ENCODE measurements at regions not wholly inside any gene's neighbourhood (a gene's known extent, or its start where the extent isn't known, plus 50 kb on each side); places are given as distances from the start of the nearest gene placed in this dataset.
"Not testable (repeated sequence)": the region's sequence is repeated elsewhere in the genome, so short reads cannot be mapped to it uniquely, and the experiment has no call there.

DNA sequence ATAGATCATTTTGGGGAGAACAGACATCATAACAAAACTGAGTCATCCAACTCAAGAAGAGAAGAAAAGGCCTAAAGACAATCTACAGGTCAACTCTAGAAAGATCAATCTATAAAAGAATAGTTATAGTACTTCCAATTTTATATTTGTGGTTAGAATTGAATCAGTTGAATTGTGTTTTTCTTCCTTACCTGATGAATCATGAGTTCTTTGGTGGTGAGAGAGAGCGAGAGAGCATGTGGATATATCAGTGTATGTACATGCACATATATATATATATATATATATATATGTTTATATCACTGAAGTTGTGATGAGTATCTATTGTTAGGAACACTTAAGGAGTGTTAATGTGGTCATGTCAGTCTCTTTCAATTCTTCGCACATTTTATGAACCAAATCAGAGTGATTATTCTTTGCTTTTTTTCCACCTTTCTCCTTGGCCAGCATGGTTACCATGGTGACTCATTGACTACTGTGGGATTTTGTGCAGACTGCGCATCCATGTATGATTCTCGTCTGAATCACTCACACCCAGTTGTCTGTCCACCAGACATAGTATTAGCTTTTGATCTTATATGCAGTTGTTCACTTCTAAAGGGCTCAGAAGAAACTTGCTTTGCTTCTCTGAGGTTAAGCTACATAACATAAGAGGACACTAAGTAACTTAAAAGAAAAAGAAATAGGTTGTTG, 90.4 kb upstream of the RAB40AL start:
- no peaks in the 10 kb centered on the region for H3K36me3 ChIP-seq
- DNase-seq (ENCODE audit: low read depth in 1 of 2, low spot score in 1 of 2): no peak
- H3K27me3 ChIP-seq: no peaks in the 10 kb centered on the region
- H3K9me3 ChIP-seq (ENCODE audit: low read depth): no peaks in the 10 kb centered on the region
- H3K4me3 ChIP-seq: no peak overlapping the region
- H3K4me1 ChIP-seq (ENCODE audit: low read depth): no peaks in the 10 kb centered on the region
- TF ChIP-seq, protein P1, sequence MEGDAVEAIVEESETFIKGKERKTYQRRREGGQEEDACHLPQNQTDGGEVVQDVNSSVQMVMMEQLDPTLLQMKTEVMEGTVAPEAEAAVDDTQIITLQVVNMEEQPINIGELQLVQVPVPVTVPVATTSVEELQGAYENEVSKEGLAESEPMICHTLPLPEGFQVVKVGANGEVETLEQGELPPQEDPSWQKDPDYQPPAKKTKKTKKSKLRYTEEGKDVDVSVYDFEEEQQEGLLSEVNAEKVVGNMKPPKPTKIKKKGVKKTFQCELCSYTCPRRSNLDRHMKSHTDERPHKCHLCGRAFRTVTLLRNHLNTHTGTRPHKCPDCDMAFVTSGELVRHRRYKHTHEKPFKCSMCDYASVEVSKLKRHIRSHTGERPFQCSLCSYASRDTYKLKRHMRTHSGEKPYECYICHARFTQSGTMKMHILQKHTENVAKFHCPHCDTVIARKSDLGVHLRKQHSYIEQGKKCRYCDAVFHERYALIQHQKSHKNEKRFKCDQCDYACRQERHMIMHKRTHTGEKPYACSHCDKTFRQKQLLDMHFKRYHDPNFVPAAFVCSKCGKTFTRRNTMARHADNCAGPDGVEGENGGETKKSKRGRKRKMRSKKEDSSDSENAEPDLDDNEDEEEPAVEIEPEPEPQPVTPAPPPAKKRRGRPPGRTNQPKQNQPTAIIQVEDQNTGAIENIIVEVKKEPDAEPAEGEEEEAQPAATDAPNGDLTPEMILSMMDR (IDR thresholded peaks at IDR 0.05; ENCODE audit: low read depth, low read length): no peak
- H3K27ac ChIP-seq: no peak overlapping the region

GRCh38 chrX:102847362-102847761, 89.7 kb upstream of the RAB40AL start:
- Histone ChIP-seq H3K9me3 (ENCODE audit: low read depth) (no peaks in the 10 kb centered on the region), H3K27ac (no peak overlapping the region), H3K27me3 (no peaks in the 10 kb centered on the region), H3K4me1 (ENCODE audit: low read depth) (no peaks in the 10 kb centered on the region), H3K4me3 (no peak overlapping the region), H3K36me3 (no peaks in the 10 kb centered on the region)
- no peak for DNase-seq (ENCODE audit: low read depth in 1 of 2, low spot score in 1 of 2)
- TF ChIP-seq, protein P1 (IDR thresholded peaks at IDR 0.05; ENCODE audit: low read depth, low read length): no peak

DNA sequence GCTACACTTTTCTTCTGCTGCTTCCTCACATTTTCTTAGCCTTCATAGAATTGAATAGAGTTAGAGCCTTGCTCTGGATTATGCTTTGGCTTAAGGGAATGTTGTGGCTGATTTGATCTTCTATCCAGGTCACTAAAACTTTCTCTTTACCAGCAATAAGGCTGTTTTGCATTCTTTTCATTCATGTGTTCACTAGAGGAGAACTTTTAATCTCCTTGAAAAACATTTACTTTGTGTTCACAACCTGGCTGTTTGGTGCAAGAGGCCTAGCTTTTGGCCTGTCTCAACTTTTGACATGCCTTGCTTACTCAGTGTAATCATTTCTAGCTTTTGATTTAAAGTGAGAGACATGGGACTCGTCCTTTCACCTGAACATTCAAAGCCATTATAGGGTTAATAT, 87.7 kb upstream of the RAB40AL start:
- no peaks in the 10 kb centered on the region for H3K36me3 ChIP-seq
- no peak for DNase-seq (ENCODE audit: low read depth in 1 of 2, low spot score in 1 of 2)
- no peaks in the 10 kb centered on the region for H3K9me3 ChIP-seq (ENCODE audit: low read depth)
- H3K27me3 ChIP-seq: no peaks in the 10 kb centered on the region
- no peak overlapping the region for H3K27ac ChIP-seq
- TF ChIP-seq, protein P1 (IDR thresholded peaks at IDR 0.05; ENCODE audit: low read depth, low read length): no peak
- no peaks in the 10 kb centered on the region for H3K4me1 ChIP-seq (ENCODE audit: low read depth)
- no peak overlapping the region for H3K4me3 ChIP-seq

DNA sequence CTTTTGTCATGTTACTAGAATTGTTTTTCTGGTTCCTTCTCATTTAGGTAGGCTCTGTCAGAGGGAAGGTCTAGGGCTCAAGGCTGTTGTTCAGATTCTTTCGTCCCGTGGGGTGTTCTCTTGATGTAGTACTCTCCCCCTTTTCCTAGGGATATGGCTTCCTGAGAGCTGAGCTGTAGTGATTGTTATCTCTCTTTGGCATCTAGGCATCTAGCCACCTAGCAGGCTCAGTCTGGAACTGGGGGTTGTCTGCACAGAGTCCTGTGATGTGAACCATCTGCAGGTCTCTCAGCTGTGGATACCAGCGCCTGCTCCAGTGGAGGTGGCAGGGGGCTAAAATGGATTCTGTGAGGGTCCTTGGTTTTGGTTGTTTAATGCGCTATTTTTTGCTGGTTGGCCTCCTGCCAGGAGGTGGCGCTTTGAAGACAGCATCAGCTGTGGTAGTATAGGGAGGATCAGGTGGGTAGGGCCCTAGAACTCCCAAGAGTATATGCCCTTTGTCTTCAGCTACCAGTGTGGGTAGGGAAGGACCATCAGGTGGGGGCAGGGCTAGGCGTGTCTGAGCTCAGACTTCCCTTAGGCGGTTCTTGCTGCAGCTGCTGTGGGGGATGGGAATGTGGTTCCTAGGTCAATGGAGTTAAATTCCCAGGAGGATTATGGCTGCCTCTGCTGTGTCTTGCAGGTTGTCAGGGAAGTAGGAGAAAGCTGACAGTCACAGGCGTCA, 78.1 kb upstream of the RAB40AL start:
- H3K27me3 ChIP-seq; H3K27ac ChIP-seq; H3K4me3 ChIP-seq; H3K36me3 ChIP-seq; H3K4me1 ChIP-seq (ENCODE audit: low read depth); DNase-seq (ENCODE audit: low read depth in 1 of 2, low spot score in 1 of 2); H3K9me3 ChIP-seq (ENCODE audit: low read depth): not testable (repeated sequence)

DNA sequence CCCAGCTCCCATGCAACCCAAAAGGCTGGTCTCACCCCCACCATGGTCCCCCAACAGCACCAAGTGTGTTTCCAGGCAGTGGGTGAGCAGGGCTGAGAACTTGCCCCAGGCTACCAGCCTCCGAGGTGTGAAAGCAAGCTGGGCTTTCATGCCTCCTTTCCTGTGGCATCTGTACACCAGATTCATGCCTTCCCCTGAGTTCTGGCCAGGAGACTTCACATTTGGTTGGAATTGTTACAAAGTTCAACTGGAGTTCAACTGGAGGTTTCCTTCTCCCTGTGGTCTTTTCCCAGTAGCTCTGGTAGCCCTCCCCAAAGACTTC, 77.6 kb upstream of the RAB40AL start:
- Histone ChIP-seq H3K9me3 (ENCODE audit: low read depth) (peaks cover 3% of the 10 kb centered on the region), H3K27me3 (no peaks in the 10 kb centered on the region), H3K4me1 (ENCODE audit: low read depth) (no peaks in the 10 kb centered on the region), H3K36me3 (no peaks in the 10 kb centered on the region), H3K4me3 (no peak overlapping the region), H3K27ac (no peak overlapping the region)
- TF ChIP-seq, protein P1 (IDR thresholded peaks at IDR 0.05; ENCODE audit: low read depth, low read length): no peak
- no peak for DNase-seq (ENCODE audit: low read depth in 1 of 2, low spot score in 1 of 2)

- Histone ChIP-seq H3K27me3 (no peaks in the 10 kb centered on the region), H3K4me3 (no peak overlapping the region), H3K4me1 (ENCODE audit: low read depth) (no peaks in the 10 kb centered on the region)
Measured at GRCh38 chrX:102860235-102860634, 76.8 kb upstream of the RAB40AL start.

More at GRCh38 chrX:102860235-102860634, 76.8 kb upstream of the RAB40AL start:
- H3K27ac ChIP-seq: no peak overlapping the region
- H3K36me3 ChIP-seq: no peaks in the 10 kb centered on the region
- peaks cover 4% of the 10 kb centered on the region for H3K9me3 ChIP-seq (ENCODE audit: low read depth)
- DNase-seq (ENCODE audit: low read depth in 1 of 2, low spot score in 1 of 2): no peak
- TF ChIP-seq, protein P1 (IDR thresholded peaks at IDR 0.05; ENCODE audit: low read depth, low read length): no peak
